ENCODE measurements at regions not wholly inside any gene's neighbourhood (a gene's known extent, or its start where the extent isn't known, plus 50 kb on each side); places are given as distances from the start of the nearest gene placed in this dataset.

DNA sequence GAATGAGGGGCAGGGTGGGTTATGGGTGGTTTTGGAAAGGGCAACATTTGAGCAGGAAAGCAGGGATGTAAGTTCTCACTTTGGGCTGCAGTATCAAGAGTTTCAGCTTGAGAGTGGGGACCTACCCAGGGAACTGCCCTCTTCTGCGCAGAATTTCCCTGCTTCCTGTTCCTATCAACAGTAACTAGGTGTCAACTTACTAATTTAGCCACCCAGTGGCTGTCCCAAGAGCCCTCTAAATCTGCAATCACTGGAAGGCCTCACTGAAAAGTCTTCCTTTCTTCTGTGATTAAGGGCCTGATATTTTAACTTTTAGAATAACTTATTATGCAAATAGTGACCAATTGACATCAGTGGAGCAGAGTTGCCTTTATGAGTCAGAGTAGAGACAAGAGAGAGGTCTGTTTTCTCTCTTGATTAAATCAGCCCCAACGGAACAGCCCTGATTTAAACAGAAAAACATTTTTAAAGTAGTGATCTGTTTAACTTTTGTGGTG, 118.2 kb upstream of the RIPOR2 start (continued):
- TF ChIP-seq, protein P1, sequence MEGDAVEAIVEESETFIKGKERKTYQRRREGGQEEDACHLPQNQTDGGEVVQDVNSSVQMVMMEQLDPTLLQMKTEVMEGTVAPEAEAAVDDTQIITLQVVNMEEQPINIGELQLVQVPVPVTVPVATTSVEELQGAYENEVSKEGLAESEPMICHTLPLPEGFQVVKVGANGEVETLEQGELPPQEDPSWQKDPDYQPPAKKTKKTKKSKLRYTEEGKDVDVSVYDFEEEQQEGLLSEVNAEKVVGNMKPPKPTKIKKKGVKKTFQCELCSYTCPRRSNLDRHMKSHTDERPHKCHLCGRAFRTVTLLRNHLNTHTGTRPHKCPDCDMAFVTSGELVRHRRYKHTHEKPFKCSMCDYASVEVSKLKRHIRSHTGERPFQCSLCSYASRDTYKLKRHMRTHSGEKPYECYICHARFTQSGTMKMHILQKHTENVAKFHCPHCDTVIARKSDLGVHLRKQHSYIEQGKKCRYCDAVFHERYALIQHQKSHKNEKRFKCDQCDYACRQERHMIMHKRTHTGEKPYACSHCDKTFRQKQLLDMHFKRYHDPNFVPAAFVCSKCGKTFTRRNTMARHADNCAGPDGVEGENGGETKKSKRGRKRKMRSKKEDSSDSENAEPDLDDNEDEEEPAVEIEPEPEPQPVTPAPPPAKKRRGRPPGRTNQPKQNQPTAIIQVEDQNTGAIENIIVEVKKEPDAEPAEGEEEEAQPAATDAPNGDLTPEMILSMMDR (IDR thresholded peaks at IDR 0.05 in 2 of 3, conservative IDR thresholded peaks at IDR 0.05 in 1 of 3; ENCODE audit: control insufficient read depth in 2 of 3, extremely low read depth in 1 of 3, insufficient read depth in 1 of 3, low read depth in 3 of 3, low read length in 3 of 3) = peak in 2 of 3 experiments; percentile 16 to 20; a peak in 2 of 6 replicates
- TF ChIP-seq, protein P2, sequence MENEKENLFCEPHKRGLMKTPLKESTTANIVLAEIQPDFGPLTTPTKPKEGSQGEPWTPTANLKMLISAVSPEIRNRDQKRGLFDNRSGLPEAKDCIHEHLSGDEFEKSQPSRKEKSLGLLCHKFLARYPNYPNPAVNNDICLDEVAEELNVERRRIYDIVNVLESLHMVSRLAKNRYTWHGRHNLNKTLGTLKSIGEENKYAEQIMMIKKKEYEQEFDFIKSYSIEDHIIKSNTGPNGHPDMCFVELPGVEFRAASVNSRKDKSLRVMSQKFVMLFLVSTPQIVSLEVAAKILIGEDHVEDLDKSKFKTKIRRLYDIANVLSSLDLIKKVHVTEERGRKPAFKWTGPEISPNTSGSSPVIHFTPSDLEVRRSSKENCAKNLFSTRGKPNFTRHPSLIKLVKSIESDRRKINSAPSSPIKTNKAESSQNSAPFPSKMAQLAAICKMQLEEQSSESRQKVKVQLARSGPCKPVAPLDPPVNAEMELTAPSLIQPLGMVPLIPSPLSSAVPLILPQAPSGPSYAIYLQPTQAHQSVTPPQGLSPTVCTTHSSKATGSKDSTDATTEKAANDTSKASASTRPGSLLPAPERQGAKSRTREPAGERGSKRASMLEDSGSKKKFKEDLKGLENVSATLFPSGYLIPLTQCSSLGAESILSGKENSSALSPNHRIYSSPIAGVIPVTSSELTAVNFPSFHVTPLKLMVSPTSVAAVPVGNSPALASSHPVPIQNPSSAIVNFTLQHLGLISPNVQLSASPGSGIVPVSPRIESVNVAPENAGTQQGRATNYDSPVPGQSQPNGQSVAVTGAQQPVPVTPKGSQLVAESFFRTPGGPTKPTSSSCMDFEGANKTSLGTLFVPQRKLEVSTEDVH (IDR thresholded peaks at IDR 0.05; ENCODE audit: low read depth, partially characterized antibody) = no peak
- TF ChIP-seq, protein P3, sequence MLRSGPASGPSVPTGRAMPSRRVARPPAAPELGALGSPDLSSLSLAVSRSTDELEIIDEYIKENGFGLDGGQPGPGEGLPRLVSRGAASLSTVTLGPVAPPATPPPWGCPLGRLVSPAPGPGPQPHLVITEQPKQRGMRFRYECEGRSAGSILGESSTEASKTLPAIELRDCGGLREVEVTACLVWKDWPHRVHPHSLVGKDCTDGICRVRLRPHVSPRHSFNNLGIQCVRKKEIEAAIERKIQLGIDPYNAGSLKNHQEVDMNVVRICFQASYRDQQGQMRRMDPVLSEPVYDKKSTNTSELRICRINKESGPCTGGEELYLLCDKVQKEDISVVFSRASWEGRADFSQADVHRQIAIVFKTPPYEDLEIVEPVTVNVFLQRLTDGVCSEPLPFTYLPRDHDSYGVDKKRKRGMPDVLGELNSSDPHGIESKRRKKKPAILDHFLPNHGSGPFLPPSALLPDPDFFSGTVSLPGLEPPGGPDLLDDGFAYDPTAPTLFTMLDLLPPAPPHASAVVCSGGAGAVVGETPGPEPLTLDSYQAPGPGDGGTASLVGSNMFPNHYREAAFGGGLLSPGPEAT (IDR thresholded peaks at IDR 0.05; ENCODE audit: low read depth) = peak; percentile 45; the same call in 1 of the 2 replicates
- TF ChIP-seq SREBF1 (IDR thresholded peaks at IDR 0.05; ENCODE audit: low read length) = 0 out of 2 replicates have a peak, but pooled peaks have one; percentile 44
- TF ChIP-seq NR2F1 (conservative IDR thresholded peaks at IDR 0.05) = peak; percentile 42; the same call in 1 of the 2 replicates
- TF ChIP-seq IKZF2 (IDR thresholded peaks at IDR 0.05) = peak in 1 of 2 experiments; percentile 72
- TF ChIP-seq CBFB (IDR thresholded peaks at IDR 0.05; ENCODE audit: low read depth) = no peak
- peak; percentile 68 for TF ChIP-seq RELA (IDR thresholded peaks at IDR 0.05; ENCODE audit: borderline replicate concordance, partially characterized antibody)
- TF ChIP-seq, protein P4, sequence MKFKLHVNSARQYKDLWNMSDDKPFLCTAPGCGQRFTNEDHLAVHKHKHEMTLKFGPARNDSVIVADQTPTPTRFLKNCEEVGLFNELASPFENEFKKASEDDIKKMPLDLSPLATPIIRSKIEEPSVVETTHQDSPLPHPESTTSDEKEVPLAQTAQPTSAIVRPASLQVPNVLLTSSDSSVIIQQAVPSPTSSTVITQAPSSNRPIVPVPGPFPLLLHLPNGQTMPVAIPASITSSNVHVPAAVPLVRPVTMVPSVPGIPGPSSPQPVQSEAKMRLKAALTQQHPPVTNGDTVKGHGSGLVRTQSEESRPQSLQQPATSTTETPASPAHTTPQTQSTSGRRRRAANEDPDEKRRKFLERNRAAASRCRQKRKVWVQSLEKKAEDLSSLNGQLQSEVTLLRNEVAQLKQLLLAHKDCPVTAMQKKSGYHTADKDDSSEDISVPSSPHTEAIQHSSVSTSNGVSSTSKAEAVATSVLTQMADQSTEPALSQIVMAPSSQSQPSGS (IDR thresholded peaks at IDR 0.05; ENCODE audit: low read length) = 0 out of 2 replicates have a peak, but pooled peaks have one; percentile 45
- TF ChIP-seq MEF2B (IDR thresholded peaks at IDR 0.05; ENCODE audit: partially characterized antibody, poor library complexity, severe bottlenecking) = peak; percentile 72
- peak; percentile 68 for TF ChIP-seq IKZF1 (conservative IDR thresholded peaks at IDR 0.05)
- peak; percentile 36; the same call in 1 of the 2 replicates for TF ChIP-seq SMC3 (IDR thresholded peaks at IDR 0.05; ENCODE audit: borderline replicate concordance, low read length)

All from GM12878 (cell line).